ENCODE measurements at regions not wholly inside any gene's neighbourhood (a gene's known extent, or its start where the extent isn't known, plus 50 kb on each side); places are given as distances from the start of the nearest gene placed in this dataset.

GRCh38 chr18:71189581-71189980, 900.7 kb downstream of the SOCS6 start:
- DNase-seq, result no peak

- no peak for DNase-seq
Observed at GRCh38 chr18:71168557-71169145, 879.8 kb downstream of the SOCS6 start.

GRCh38 chr18:71136487-71136886, 847.6 kb downstream of the SOCS6 start:
- no peak for DNase-seq

GRCh38 chr18:71134122-71134521, 845.3 kb downstream of the SOCS6 start:
- no peak for DNase-seq

- DNase-seq, result no peak
Observed at GRCh38 chr18:71131918-71132317, 843.1 kb downstream of the SOCS6 start.

GRCh38 chr18:71130351-71130750, 841.5 kb downstream of the SOCS6 start:
- no peak for DNase-seq

- no peak for DNase-seq
Observed at GRCh38 chr18:71125581-71125980, 836.7 kb downstream of the SOCS6 start.

GRCh38 chr18:71116535-71116934, 827.7 kb downstream of the SOCS6 start:
- DNase-seq, result no peak

GRCh38 chr18:71115261-71115660, 826.4 kb downstream of the SOCS6 start:
- no peak for DNase-seq

GRCh38 chr18:71114550-71115210, 825.8 kb downstream of the SOCS6 start:
- DNase-seq, result no peak

GRCh38 chr18:71107244-71107643, 818.4 kb downstream of the SOCS6 start:
- no peak for DNase-seq

GRCh38 chr18:71106701-71107100, 817.9 kb downstream of the SOCS6 start:
- DNase-seq, result no peak

- no peak for DNase-seq
Observed at GRCh38 chr18:71105994-71106546, 817.2 kb downstream of the SOCS6 start.

- DNase-seq, result peak; percentile 10
Observed at GRCh38 chr18:71105078-71105819, 816.4 kb downstream of the SOCS6 start.

- no peak for DNase-seq
Observed at GRCh38 chr18:71079606-71080005, 790.8 kb downstream of the SOCS6 start.

GRCh38 chr18:71077451-71077850, 788.6 kb downstream of the SOCS6 start:
- no peak for DNase-seq

GRCh38 chr18:71075147-71075546, 786.3 kb downstream of the SOCS6 start:
- no peak for DNase-seq

- no peak for DNase-seq
Observed at GRCh38 chr18:71068338-71068737, 779.5 kb downstream of the SOCS6 start.

- DNase-seq, result no peak
Observed at GRCh38 chr18:71049893-71050292, 761.0 kb downstream of the SOCS6 start.

- no peak for DNase-seq
Observed at GRCh38 chr18:71047882-71048281, 759.0 kb downstream of the SOCS6 start.

- no peak for DNase-seq
Observed at GRCh38 chr18:71045331-71046065, 756.7 kb downstream of the SOCS6 start.

GRCh38 chr18:71040161-71040560, 751.3 kb downstream of the SOCS6 start:
- DNase-seq, result no peak

- no peak for DNase-seq
Observed at GRCh38 chr18:71038196-71038595, 749.4 kb downstream of the SOCS6 start.

All from hematopoietic multipotent progenitor cell treated with erythropoietin and hydrocortisone succinate and interleukin-3 and kit ligand, for 4 days (in vitro differentiated cells).